Uterus (tissue), 2 donors: ENCODE measurements at regions not wholly inside any gene's neighbourhood (a gene's known extent, or its start where the extent isn't known, plus 50 kb on each side); places are given as distances from the start of the nearest gene placed in this dataset.

Experiments used
- POLR2A ChIP-seq, 2 donors: fragments of 450-650 bp; IDR thresholded peaks; one replicate each; pipeline ENCODE4 v1.6.1; 2016; ENCODE audit warnings: antibody characterized with exemption in 2 of 2, mild to moderate bottlenecking in 1 of 2, moderate library complexity in 1 of 2
- TF ChIP-seq, protein P1 (sequence below), 4 experiments: fragments of 200-600 bp in 2 of 4; fragments of 450-650 bp in 2 of 4; sonication (generic) in 2 of 4; IDR thresholded peaks; one replicate each; pipeline ENCODE4 v1.5.1; 2016 to 2019; ENCODE audit warnings: antibody characterized with exemption in 4 of 4, mild to moderate bottlenecking in 2 of 4, moderate library complexity in 1 of 4

DNA sequence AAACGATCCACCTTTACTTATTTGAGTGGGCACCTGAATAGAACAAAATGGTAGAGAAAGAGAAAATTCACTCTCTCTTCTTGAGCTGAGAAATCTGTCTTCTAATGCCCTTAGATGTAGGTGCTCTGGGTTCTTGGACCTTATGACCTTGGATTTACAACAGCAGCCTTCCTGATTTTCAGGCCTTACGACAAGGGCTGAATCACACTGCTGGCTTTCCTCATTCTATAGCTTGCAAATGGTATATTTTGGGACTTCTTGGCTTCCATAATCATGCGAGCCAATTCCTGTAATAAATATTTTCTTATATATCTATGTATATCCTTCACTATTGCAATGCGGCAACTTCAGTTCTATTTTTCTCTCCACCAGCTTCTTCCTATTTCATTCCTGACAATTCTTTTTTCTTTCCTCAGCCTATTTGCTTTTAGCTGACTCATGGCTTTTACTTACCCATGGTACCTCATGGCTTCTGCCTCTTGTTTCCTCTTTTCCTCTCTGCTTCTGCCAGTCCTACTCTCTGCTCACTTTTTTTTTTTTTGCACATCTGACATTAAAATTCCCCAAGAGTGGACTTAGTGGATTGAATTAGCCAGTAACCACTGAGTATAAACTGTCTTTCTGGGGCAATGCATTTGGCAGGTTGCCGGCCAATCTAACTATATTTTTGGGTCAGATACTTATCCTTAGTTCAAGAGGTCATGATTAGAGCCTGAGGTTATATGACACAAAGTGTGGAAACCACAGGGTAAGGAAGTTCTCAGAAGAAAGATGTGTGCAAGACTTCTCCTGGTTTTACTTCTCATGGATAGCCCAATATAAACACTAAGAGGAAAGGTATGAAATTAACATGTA, 359.5 kb downstream of the TMEM135 start:
- TF ChIP-seq, protein P1, sequence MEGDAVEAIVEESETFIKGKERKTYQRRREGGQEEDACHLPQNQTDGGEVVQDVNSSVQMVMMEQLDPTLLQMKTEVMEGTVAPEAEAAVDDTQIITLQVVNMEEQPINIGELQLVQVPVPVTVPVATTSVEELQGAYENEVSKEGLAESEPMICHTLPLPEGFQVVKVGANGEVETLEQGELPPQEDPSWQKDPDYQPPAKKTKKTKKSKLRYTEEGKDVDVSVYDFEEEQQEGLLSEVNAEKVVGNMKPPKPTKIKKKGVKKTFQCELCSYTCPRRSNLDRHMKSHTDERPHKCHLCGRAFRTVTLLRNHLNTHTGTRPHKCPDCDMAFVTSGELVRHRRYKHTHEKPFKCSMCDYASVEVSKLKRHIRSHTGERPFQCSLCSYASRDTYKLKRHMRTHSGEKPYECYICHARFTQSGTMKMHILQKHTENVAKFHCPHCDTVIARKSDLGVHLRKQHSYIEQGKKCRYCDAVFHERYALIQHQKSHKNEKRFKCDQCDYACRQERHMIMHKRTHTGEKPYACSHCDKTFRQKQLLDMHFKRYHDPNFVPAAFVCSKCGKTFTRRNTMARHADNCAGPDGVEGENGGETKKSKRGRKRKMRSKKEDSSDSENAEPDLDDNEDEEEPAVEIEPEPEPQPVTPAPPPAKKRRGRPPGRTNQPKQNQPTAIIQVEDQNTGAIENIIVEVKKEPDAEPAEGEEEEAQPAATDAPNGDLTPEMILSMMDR (IDR thresholded peaks at IDR 0.05), result no peak
- TF ChIP-seq POLR2A (IDR thresholded peaks at IDR 0.05), result no peak
